ENCODE measurements at regions not wholly inside any gene's neighbourhood (a gene's known extent, or its start where the extent isn't known, plus 50 kb on each side); places are given as distances from the start of the nearest gene placed in this dataset.
"Not testable (repeated sequence)": the region's sequence is repeated elsewhere in the genome, so short reads cannot be mapped to it uniquely, and the experiment has no call there.

GRCh38 chr3:25957026-25957425 is 167.1 kb downstream of the OXSM start:
- DNase-seq = no peak

- DNase-seq = no peak
These were observed 170.9 kb downstream of the OXSM start for GRCh38 chr3:25960776-25961175.

- no peak for DNase-seq
These were observed 172.4 kb downstream of the OXSM start for GRCh38 chr3:25962255-25962654.

- DNase-seq = no peak
These were observed 174.3 kb downstream of the OXSM start for GRCh38 chr3:25964141-25964540.

- DNase-seq = no peak
These were observed 177.5 kb downstream of the OXSM start for GRCh38 chr3:25967385-25967784.

- no peak for DNase-seq
These were observed 181.8 kb downstream of the OXSM start for GRCh38 chr3:25971736-25972135.

GRCh38 chr3:25973122-25973521 is 183.2 kb downstream of the OXSM start:
- no peak for DNase-seq

- DNase-seq = no peak
These were observed 192.9 kb downstream of the OXSM start for GRCh38 chr3:25982756-25983155.

GRCh38 chr3:25985621-25986020 is 195.7 kb downstream of the OXSM start:
- DNase-seq = no peak

- DNase-seq = no peak
These were observed 202.7 kb downstream of the OXSM start for GRCh38 chr3:25992606-25993005.

- no peak for DNase-seq
These were observed 214.3 kb downstream of the OXSM start for GRCh38 chr3:26004172-26004571.

- DNase-seq = no peak
These were observed 221.4 kb downstream of the OXSM start for GRCh38 chr3:26011276-26011675.

- no peak for DNase-seq
These were observed 222.4 kb downstream of the OXSM start for GRCh38 chr3:26012241-26012745.

GRCh38 chr3:26015752-26016151 is 225.9 kb downstream of the OXSM start:
- no peak for DNase-seq

GRCh38 chr3:26018889-26019288 is 229.0 kb downstream of the OXSM start:
- DNase-seq = no peak

GRCh38 chr3:26024206-26024605 is 234.3 kb downstream of the OXSM start:
- DNase-seq = not testable (repeated sequence)

- no peak for DNase-seq
These were observed 239.4 kb downstream of the OXSM start for GRCh38 chr3:26029321-26029720.

GRCh38 chr3:26042126-26042525 is 252.2 kb downstream of the OXSM start:
- not testable (repeated sequence) for DNase-seq

- DNase-seq = no peak
These were observed 260.1 kb downstream of the OXSM start for GRCh38 chr3:26049951-26050350.

- DNase-seq = no peak
These were observed 260.9 kb downstream of the OXSM start for GRCh38 chr3:26050776-26051175.

- DNase-seq = no peak
These were observed 269.0 kb downstream of the OXSM start for GRCh38 chr3:26058901-26059321.

GRCh38 chr3:26061947-26062346 is 272.1 kb downstream of the OXSM start:
- no peak for DNase-seq

- no peak for DNase-seq
These were observed 274.4 kb downstream of the OXSM start for GRCh38 chr3:26064297-26064696.

GRCh38 chr3:26068890-26069289 is 279.0 kb downstream of the OXSM start:
- no peak for DNase-seq

GRCh38 chr3:26070854-26071253 is 281.0 kb downstream of the OXSM start:
- DNase-seq = no peak

- DNase-seq = no peak
These were observed 284.2 kb downstream of the OXSM start for GRCh38 chr3:26074080-26074479.
